ENCODE measurements at regions not wholly inside any gene's neighbourhood (a gene's known extent, or its start where the extent isn't known, plus 50 kb on each side); places are given as distances from the start of the nearest gene placed in this dataset.
"Not testable (repeated sequence)": the region's sequence is repeated elsewhere in the genome, so short reads cannot be mapped to it uniquely, and the experiment has no call there.

DNA sequence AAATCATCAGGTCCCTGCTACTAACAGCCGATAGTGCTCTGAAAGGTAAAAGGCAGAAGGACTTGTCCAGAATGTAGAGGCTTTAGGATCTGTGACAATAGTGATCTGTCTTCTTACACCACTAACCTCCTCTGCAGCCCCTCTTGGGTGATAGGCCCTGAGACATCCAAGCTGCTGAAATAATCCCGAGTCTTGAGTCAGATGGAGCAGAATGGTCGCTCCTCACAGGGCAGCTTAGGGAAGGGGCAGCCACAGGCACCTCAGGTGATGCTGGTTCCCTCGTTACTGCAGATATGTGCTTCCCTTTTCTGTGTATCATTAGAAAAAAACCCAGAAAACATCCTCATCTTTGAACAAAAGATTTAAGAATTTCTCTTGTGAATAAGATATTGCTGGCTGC lies 157.1 kb upstream of the DLX2 start:
- no peak for DNase-seq (ENCODE audit: low read depth in 2 of 2)

GRCh38 chr2:172260336-172260735 lies 157.6 kb upstream of the DLX2 start:
- no peak for DNase-seq (ENCODE audit: low read depth in 2 of 2)

DNA sequence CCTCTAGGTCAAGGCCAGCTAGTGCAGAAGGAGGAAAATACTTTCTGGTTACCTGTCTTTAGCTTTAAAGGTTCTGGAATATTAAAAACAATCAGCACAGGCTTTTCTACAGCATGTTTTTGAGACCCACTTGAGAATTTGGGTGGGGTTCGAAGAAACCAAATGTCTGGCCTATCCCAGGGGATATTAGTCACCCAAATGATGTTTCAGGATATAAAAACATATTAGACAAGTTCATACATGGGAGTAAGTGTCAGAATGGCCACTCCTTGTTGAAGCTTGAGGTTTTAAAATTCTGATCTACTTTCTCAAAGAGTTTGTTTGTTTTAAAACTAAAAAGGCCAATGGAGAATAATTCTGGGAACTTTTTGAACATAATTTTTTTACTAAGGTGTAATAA lies 158.6 kb upstream of the DLX2 start:
- no peak for DNase-seq (ENCODE audit: low read depth in 2 of 2)

DNA sequence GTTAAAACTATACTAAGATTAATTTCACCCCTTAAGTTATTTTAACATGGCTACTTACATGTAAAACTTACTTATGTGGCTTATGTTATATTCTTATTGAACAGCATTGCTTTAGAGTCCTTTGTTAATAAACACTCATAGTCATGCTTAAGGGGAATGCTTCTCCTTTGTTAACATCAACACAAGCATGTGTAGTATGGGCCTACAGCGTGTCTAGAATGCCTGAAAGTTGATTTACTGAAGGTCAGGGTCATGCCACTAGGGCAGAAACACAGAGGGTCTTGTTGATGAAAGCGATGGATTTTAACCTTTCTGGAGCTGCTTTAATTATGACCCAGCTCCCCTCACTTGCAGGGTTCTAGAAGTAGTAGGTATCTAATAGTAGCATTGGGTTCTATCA lies 159.8 kb upstream of the DLX2 start:
- DNase-seq (ENCODE audit: low read depth in 2 of 2), result no peak

- not testable (repeated sequence) for DNase-seq (ENCODE audit: low read depth in 2 of 2)
Observed at GRCh38 chr2:172264820-172265219, 162.1 kb upstream of the DLX2 start.

DNA sequence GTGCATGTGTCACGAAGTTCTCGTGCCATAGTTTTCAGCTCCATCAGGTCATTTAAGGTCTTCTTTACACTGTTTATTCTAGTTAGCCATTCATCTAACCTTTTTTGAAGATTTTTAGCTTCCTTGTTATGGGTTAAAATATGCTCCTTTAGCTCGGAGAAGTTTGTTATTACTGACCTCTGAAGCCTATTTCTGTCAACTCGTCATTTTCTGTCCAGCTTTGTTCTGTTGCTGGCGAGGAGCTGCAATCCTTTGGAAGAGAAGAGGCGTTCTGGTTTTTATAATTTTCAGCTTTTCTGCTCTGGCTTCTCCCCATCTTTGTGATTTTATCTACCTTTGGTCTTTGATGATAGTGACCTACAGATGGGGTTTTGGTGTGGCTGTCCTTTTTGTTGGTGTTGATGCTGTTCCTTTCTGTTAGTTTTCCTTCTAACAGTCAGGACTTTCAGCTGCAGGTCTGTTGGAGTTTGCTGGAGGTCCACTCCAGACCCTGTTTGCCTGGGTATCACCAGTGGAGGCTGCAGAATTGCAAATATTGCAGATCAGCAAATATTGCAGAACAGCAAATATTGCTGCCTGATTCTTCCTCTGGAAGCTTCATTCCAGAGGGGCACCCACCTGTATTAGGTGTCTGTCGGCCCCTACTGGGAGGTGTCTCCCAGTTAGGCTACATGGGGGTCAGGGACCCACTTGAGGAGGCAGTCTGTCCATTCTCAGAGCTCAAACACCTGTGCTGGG lies 157.7 kb upstream of the ITGA6 start:
- not testable (repeated sequence) for DNase-seq (ENCODE audit: low read depth in 2 of 2)

DNA sequence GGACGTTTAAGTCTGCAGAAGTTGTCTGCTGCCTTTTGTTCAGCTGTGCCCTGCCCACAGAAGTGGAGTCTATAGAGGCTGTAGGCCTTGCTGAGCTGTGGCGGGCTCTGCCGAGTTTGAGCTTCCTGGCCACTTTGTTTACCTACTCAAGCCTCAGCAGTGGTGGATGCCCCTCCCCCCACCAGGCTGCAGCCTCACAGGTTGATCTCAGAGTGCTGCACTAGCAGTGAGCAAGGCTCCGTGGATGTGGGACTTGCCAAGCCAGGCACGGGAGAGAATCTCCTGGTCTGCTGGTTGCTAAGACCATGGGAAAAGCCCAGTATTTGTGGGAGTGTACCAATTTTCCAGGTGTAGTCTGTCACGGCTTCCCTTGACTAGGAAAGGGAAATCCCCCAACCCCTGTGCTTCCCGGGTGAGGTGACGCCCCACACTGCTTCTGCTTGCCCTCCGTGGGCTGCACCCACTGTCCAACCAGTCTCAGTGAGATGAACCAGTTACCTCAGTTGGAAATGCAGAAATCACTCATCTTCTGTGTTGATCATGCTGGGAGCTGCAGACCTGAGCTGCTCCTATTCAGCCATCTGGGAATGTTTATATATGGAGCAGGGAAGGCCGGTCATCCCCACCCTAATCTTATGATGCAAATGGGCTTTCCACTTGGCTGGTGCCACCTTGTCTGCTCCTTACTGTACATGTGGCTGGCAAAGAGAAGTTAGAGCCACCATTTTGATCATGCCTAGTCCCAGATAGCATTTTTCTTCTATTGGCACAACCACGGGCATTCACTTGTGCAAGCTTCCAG lies 156.9 kb upstream of the ITGA6 start:
- DNase-seq (ENCODE audit: low read depth in 2 of 2), result no peak

GRCh38 chr2:172273910-172274571 lies 153.3 kb upstream of the ITGA6 start:
- no peak for DNase-seq (ENCODE audit: low read depth in 2 of 2)

DNA sequence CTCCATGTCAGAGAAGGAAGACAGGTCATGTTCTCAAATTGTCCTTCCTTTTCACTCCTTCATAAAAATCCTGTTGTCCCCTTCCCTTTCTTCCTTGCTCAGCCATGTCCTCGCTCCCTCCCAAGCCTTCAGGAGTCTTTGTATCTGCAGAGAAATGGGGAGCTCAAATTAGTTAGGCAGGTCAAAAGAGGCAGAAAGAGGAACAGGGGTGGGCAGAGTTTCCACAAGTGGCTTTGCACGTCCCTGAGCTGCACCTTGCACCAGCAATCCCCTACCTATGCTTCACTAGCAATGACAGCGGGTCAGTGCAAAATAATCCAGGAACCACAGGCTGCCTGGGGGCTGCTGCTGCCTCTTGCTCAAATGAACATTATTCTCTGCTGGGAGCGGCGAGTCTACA lies 152.1 kb upstream of the ITGA6 start:
- no peak for DNase-seq (ENCODE audit: low read depth in 2 of 2)

DNA sequence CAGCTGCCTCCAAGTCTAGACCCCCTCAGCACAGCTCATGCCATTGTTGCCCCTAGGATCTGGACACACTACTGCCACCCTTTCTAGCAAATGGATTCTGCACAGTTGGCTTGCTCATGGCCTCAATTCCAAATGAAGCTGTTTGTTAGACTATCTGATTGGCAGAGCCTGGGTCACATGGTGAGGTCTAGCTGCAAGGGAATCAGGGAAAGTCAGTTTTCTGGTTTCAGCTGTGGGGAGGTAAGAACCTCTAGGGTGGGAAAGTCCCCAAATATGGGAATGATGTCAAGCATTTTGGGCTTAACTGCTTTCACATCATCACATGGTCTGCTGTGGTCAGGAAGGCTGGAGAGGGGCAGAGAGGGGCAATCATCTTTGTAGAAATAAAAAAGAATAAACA lies 150.4 kb upstream of the ITGA6 start:
- DNase-seq (ENCODE audit: low read depth in 2 of 2), result no peak

DNA sequence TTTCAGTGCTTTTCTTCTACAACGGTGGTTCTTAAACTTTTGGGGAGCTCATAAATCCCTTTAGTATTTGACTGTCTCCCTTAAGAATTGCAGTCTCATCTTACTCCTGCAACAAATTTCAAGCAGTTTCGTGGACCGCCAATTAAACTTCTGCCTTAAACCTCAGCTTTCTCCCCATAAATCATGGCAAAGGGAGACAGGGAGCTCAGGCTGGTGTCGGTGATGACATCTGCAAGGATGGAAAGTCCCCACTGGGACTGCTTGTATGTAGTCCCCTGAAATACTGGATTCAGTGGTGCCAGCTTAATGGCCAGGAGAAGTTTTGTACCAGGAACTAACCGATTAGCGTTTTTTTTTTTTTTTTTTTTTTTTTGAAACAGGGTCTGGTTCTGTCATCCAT lies 148.7 kb upstream of the ITGA6 start:
- DNase-seq (ENCODE audit: low read depth in 2 of 2), result no peak

GRCh38 chr2:172279214-172279613 lies 148.2 kb upstream of the ITGA6 start:
- DNase-seq (ENCODE audit: low read depth in 2 of 2), result no peak

DNA sequence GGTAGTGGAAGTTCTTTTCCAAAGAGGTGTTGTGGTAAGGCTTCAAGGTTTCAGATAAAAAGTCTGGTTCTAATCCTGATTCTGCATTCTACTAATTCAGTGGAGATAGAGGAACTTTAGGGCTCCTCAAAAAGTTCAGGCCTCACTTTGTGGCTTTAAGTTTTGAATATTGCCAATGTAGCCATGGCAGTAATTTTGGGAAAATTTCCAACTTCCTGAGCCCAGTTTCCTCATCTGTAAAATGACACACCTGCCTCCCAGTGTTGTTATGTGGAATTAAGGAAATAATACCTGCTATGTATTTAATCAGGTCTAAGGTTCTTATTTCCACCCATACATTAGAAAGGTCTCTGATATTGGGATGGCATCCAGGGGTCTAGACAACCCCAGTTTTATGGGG lies 147.6 kb upstream of the ITGA6 start:
- no peak for DNase-seq (ENCODE audit: low read depth in 2 of 2)

GRCh38 chr2:172280571-172281361 lies 146.6 kb upstream of the ITGA6 start:
- no peak for DNase-seq (ENCODE audit: low read depth in 2 of 2)

DNA sequence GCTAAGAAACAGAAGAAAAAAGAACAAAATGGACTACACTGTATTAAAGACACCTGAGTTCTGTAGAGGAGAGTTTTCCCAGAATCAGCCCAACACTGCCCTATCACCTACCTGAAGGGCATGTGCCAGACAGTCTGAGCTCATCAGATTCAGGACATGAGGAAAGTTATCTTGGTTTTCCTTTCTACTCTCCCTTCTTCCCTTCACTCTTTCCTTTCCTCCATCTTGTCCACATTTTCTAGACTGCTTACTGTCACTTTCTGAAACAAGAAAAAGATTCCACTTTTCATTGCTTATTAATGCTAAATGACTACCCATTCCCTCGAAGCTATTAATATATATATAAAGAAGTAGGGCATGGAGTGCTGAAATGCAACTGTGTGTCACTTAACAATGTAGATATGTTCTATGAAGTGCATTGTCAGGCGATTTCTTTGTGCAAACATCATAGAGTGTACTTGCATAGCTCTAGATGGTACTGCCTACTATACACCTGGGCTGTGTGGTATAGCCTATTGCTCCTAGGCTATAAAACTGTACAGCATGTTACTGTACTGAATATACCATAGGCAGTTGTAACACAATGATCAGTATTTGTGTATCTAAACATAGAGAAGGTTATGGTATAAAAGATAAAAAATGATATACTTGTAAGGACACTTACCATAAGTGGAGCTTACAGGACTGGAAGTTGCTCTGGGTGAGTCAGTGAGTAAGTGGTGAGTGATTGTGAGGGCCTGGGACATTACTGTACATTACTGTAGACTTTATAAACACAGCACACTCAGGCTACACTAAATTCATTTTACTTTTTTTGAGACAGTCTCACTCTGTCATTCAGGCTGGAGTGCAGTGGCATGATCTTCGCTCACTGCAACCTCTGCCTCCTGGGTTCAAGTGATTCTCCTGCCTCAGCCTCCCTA lies 145.5 kb upstream of the ITGA6 start:
- DNase-seq (ENCODE audit: low read depth in 2 of 2), result no peak

- DNase-seq (ENCODE audit: low read depth in 2 of 2), result no peak
Observed at GRCh38 chr2:172282944-172283343, 144.4 kb upstream of the ITGA6 start.

DNA sequence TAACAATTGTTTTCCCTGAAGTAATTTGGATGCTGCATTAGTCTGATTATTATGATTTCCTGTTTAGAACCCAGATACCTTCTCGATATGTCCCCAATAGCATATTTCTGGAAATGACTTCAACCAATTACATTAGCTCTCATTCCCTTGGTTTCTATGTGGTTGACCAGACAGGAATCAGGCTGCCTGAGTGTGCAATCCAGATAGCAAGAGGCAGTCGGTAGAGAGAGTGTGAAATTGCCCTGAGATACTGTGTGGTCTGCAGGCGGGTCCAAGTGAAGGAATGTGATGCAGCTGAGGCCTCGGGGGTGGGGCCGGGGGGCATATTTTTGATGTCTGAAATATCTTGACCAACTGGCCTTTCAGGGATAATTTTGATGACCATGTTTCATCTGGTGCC lies 143.9 kb upstream of the ITGA6 start:
- no peak for DNase-seq (ENCODE audit: low read depth in 2 of 2)

- no peak for DNase-seq (ENCODE audit: low read depth in 2 of 2)
Observed at GRCh38 chr2:172284209-172284608, 143.2 kb upstream of the ITGA6 start.

- DNase-seq (ENCODE audit: low read depth in 2 of 2), result no peak
Observed at GRCh38 chr2:172285010-172285621, 142.3 kb upstream of the ITGA6 start.

- DNase-seq (ENCODE audit: low read depth in 2 of 2), result no peak
Observed at GRCh38 chr2:172285760-172286159, 141.6 kb upstream of the ITGA6 start.
